Ectodermal cell (in vitro differentiated cells): ENCODE measurements at regions not wholly inside any gene's neighbourhood (a gene's known extent, or its start where the extent isn't known, plus 50 kb on each side); places are given as distances from the start of the nearest gene placed in this dataset.
"Not testable (repeated sequence)": the region's sequence is repeated elsewhere in the genome, so short reads cannot be mapped to it uniquely, and the experiment has no call there.

Source experiments
- H3K27ac ChIP-seq: 2 replicates; pipeline ENCODE4 v1.7.0; 2013; ENCODE audit warnings: mild to moderate bottlenecking, low read depth, low read length; ENCODE audit not compliant: insufficient read depth, poor library complexity, severe bottlenecking
- H3K27me3 ChIP-seq: 2 replicates; pipeline ENCODE4 v1.7.0; 2013; ENCODE audit warnings: mild to moderate bottlenecking, low read length; ENCODE audit not compliant: insufficient read depth, control insufficient read depth, poor library complexity, severe bottlenecking
- H3K36me3 ChIP-seq: one replicate; pipeline ENCODE4 v1.7.0; 2013; ENCODE audit warnings: low read length; ENCODE audit not compliant: control insufficient read depth, insufficient read depth
- H3K4me1 ChIP-seq: one replicate; pipeline ENCODE4 v1.7.0; 2013; ENCODE audit warnings: low read length; ENCODE audit not compliant: control insufficient read depth, insufficient read depth
- H3K4me3 ChIP-seq: 2 replicates; pipeline ENCODE4 v1.7.0; 2013; ENCODE audit warnings: low read depth, low read length, control low read depth; ENCODE audit not compliant: insufficient read depth
- H3K9me3 ChIP-seq: 2 replicates; pipeline ENCODE4 v1.7.0; 2013; ENCODE audit warnings: mild to moderate bottlenecking, low read length, moderate library complexity; ENCODE audit not compliant: control insufficient read depth
- WGBS, 2 experiments: methylation state at CpG; one replicate each; pipeline ENCODE4 v1.1.7; 2013; ENCODE audit warnings: missing lambda C conversion rate in 2 of 2; 5-methylcytosine and 5-hydroxymethylcytosine counted together

- WGBS, 2 experiments, result 60 to 89% methylated on average over 1 to 4 of the region's 7 CpGs
- H3K9me3 ChIP-seq, result not testable (repeated sequence)
Measured at GRCh38 chr1:149157409-149157808, 54.1 kb upstream of the NBPF9 start.

GRCh38 chr1:149158308-149158707 lies 55.0 kb upstream of the NBPF9 start:
- not testable (repeated sequence) for H3K27me3 ChIP-seq, H3K4me3 ChIP-seq, H3K27ac ChIP-seq, H3K9me3 ChIP-seq, H3K36me3 ChIP-seq, H3K4me1 ChIP-seq
- no CpG with 5 or more reads among the region's 3 CpGs for WGBS, 2 experiments

More at GRCh38 chr1:149157409-149157808, 54.1 kb upstream of the NBPF9 start:
- H3K36me3 ChIP-seq, H3K27me3 ChIP-seq, H3K27ac ChIP-seq, H3K4me1 ChIP-seq, H3K4me3 ChIP-seq: not testable (repeated sequence)

- H3K27me3 ChIP-seq, H3K4me1 ChIP-seq, H3K36me3 ChIP-seq, H3K9me3 ChIP-seq: not testable (repeated sequence)
- Histone ChIP-seq H3K4me3 (peak overlapping the region; percentile 13), H3K27ac (peak overlapping the region; percentile 79)
- 50% methylated on average over 1 of the region's 19 CpGs; no CpG with 5 or more reads in 1 of the 2 experiments for WGBS, 2 experiments
Measured at GRCh38 chr1:149163063-149163444, 59.7 kb upstream of the NBPF9 start.

- H3K27ac ChIP-seq, H3K27me3 ChIP-seq, H3K4me3 ChIP-seq, H3K4me1 ChIP-seq, H3K36me3 ChIP-seq, H3K9me3 ChIP-seq: not testable (repeated sequence)
- WGBS, 2 experiments, result 45 to 72% methylated on average over 2 to 3 of the region's 7 CpGs
Measured at GRCh38 chr1:149174765-149175164, 71.4 kb upstream of the NBPF9 start.

DNA sequence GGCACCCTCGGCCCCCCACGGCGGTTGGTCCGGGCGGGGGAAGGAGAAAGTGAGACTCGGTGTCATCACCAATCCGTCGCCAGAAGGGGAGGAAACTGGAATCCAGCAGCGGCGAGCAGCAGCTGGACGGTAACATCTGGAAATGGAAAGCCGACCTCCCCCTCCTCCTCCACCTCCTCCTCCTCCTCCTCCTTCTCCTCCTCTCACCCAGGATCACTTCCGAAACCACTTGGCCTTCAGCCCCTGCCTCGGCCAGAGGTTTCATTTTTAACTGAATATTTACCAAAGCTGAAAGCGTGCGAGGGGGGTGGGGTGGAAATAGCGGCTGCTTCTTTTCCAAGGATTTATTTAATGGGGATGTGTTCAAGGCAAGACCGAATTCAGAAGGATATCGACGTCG lies 72.5 kb upstream of the NBPF9 start:
- not testable (repeated sequence) for H3K9me3 ChIP-seq, H3K27ac ChIP-seq, H3K4me3 ChIP-seq, H3K4me1 ChIP-seq, H3K27me3 ChIP-seq, H3K36me3 ChIP-seq
- 0% methylated on average over 2 of the region's 21 CpGs; no CpG with 5 or more reads in 1 of the 2 experiments for WGBS, 2 experiments

DNA sequence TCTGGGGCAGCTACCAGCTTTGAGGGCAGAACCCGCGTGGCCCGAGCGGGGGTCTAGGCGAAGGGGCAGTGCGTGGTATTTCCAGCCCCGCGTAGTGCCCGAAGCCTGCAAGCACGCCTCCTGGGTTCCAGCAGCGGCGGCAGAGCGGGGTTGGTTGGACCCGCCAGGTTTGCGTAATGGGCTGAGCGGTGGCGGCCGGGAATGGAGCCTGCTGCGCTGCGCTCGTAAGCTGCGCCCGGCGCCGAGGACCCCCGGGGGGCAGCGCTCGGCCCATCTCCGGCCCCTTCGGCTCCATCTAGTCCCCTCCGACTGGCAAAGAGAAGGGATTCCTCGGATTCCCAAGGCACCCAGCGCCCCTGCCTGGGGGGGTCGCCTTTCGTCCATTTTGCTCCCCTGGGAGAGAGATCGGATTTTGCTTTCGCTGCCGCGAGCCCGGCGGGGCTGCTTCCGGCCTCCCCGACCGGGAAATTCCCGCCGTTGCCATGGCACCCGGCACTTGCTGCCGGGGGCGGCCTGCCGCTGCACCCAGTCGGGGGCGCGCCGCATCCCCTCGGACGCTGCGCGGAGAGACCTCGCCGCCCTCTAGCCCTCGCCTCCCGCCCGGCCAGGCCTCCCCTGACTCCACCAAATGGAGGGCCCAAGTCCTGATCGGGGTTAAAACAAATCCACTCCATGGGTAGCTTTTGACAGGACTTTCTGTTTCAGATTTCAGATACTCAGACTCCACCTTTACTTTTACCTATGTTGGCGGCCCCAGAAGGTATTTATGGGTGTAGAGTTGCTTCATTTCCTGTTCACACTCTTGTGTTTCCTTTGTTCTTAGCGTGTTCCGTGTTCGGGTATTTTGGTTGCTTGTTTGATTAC lies 73.3 kb upstream of the NBPF9 start:
- not testable (repeated sequence) for H3K27ac ChIP-seq, H3K4me1 ChIP-seq, H3K9me3 ChIP-seq, H3K27me3 ChIP-seq, H3K36me3 ChIP-seq
- H3K4me3 ChIP-seq, result peak overlapping the region; percentile 45
- 0 to 2% methylated on average over 12 to 14 of the region's 68 CpGs for WGBS, 2 experiments

DNA sequence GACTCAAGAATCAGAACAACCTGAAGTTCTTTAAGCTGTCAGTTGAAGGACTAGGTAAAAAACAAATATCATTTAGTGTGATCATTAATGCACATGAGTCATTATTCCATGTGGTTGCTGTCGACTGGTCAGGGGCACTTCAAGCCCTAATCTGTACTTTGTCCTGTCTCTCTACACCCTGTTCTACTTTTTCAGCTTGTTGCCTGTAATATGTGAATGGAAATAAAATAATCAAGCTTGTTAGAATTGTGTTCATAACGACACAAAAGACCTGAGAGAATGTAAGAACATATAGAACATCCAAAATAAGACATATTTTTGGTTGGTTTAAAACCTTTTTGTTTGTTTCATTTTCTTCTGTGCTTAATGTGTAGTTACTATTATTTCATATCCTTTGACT lies 87.4 kb upstream of the NBPF9 start:
- H3K27ac ChIP-seq, H3K36me3 ChIP-seq: not testable (repeated sequence)
- WGBS, 2 experiments, result no CpG with 5 or more reads among the region's 2 CpGs

DNA sequence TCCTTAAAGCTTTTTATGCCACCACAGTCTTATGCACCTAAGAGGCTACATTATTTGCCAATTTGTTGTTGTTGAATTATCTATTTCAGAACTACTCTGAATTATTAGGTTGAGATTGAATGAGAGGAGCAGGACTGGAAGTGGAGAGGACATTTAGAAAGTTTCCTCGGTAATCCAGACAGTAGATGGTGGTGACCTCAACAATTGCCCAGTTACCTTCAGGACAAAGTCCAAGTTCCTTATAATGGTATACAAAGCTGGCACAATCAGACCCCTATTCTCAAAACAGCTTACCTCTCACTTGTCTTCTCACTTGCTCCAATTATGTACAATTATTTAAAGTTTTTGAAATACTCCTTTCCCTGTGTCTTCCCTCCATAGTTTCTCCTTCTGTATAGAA lies 93.3 kb upstream of the NBPF9 start:
- not testable (repeated sequence) for H3K36me3 ChIP-seq, H3K4me3 ChIP-seq, H3K9me3 ChIP-seq, H3K4me1 ChIP-seq, H3K27me3 ChIP-seq, H3K27ac ChIP-seq
- 100% methylated on average over 1 of the region's 1 CpG; no CpG with 5 or more reads in 1 of the 2 experiments for WGBS, 2 experiments

More for the DNA sequence above, 87.4 kb upstream of the NBPF9 start:
- not testable (repeated sequence) for H3K4me1 ChIP-seq, H3K27me3 ChIP-seq, H3K9me3 ChIP-seq, H3K4me3 ChIP-seq

DNA sequence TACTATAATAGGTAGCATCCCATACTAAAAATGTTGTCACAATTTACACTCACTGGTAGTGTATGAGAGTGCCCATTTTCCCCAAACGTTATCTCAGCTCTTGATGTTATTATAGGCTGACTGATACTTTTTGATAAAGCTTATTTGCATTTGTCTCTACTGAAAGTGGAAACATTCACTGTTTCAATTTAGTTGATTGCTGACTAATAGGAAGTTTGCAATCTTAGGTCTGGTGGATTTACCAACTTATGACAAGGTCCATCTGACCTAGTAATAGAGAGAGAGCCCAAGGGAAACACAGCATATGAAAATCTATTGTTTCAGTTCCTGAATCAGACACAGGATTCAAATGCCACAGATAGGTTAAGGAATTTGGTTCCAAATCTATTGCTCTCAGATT lies 97.2 kb upstream of the NBPF9 start:
- H3K4me3 ChIP-seq, H3K4me1 ChIP-seq, H3K27me3 ChIP-seq, H3K36me3 ChIP-seq, H3K27ac ChIP-seq, H3K9me3 ChIP-seq: not testable (repeated sequence)
- WGBS, 2 experiments, result 100% methylated on average over 1 of the region's 1 CpG; no CpG with 5 or more reads in 1 of the 2 experiments

DNA sequence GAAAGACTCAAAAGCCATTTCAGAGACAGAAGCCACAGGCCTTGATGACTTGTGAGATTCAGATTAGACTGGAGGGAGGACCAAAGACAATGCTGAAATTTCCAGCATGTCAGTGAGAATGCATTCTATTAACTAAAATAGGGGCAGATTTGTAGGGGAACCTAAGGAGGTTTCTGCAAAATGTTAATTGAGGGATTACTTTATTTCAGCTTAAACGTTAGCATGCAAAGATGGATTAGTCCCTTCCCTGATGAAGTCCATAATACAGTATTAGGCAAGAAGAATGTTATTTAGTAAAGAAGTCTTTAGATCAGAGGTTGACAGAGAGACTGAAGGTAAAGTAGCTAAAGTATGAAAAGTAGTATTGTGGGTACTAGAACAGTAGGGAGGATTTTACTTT lies 98.9 kb upstream of the NBPF9 start:
- no CpG with 5 or more reads among the region's 1 CpG for WGBS, 2 experiments
- H3K4me3 ChIP-seq, H3K36me3 ChIP-seq, H3K9me3 ChIP-seq, H3K27me3 ChIP-seq, H3K4me1 ChIP-seq, H3K27ac ChIP-seq: not testable (repeated sequence)

- H3K27me3 ChIP-seq, H3K4me1 ChIP-seq, H3K4me3 ChIP-seq, H3K36me3 ChIP-seq, H3K9me3 ChIP-seq, H3K27ac ChIP-seq: not testable (repeated sequence)
- no CpG with 5 or more reads among the region's 2 CpGs for WGBS, 2 experiments
Measured at GRCh38 chr1:149204396-149204795, 101.0 kb upstream of the NBPF9 start.
